ENCODE measurements at regions not wholly inside any gene's neighbourhood (a gene's known extent, or its start where the extent isn't known, plus 50 kb on each side); places are given as distances from the start of the nearest gene placed in this dataset.
"Not testable (repeated sequence)": the region's sequence is repeated elsewhere in the genome, so short reads cannot be mapped to it uniquely, and the experiment has no call there.

DNA sequence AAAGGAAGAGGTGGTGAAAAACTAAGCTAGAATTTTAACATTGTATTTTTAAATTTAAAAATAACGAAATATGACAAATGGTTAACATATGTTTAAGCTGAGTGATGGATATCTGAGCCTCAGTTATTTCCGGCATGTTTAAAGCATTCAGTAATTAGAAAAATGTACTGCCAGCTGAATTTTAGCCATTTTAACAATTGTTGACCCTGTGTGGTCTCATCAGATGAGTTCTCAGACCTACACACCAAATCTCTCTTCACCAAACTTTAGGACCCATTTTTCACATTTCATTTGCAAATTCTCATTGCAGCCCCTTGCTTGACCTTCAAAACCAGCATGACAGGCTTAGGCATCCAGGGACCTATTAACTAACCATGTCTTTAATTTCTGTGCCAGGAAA lies 91.5 kb upstream of the RGPD4 start:
- Mint-ChIP-seq H3K9me3 (peaks cover 0 to 9% (median 0%) of the 10 kb centered on the region in 7 donors), H3K4me1 (no peaks in the 10 kb centered on the region), H3K27me3 (peaks cover 0 to 4% (median 0%) of the 10 kb centered on the region in 3 donors), H3K27ac (no peak overlapping the region), H3K4me3 (no peak overlapping the region), H3K36me3 (no peaks in the 10 kb centered on the region)
- ATAC-seq (ENCODE audit: low read depth in 2 of 2) (no peak), DNase-seq (no peak)

DNA sequence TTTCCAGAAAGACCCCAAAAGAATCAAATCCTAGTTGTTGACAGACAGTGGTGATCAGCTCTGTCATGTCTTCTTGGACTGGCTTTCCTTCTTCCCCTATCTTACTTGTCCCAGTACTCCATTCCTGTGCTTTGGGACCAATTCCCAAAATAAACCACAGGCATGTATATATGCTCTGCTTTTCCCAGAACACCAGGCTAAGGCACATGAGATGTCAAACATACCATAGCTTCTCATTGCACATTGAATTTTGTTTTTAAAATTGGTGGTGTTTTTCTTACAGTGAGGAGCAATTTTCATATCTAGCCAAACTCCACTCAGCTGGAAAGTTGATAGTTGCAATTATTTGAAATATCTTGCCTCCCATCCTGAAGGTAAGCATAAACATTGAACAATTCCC lies 88.9 kb upstream of the RGPD4 start:
- DNase-seq, result no peak
- H3K36me3 Mint-ChIP-seq, result no peaks in the 10 kb centered on the region
- H3K4me3 Mint-ChIP-seq, result no peak overlapping the region
- H3K4me1 Mint-ChIP-seq, result no peaks in the 10 kb centered on the region
- H3K27ac Mint-ChIP-seq, result no peak overlapping the region
- H3K27me3 Mint-ChIP-seq, result peaks cover 0 to 4% (median 0%) of the 10 kb centered on the region in 3 donors
- peaks cover 0 to 9% (median 2%) of the 10 kb centered on the region in 7 donors for H3K9me3 Mint-ChIP-seq
- ATAC-seq (ENCODE audit: low read depth in 2 of 2), result no peak

DNA sequence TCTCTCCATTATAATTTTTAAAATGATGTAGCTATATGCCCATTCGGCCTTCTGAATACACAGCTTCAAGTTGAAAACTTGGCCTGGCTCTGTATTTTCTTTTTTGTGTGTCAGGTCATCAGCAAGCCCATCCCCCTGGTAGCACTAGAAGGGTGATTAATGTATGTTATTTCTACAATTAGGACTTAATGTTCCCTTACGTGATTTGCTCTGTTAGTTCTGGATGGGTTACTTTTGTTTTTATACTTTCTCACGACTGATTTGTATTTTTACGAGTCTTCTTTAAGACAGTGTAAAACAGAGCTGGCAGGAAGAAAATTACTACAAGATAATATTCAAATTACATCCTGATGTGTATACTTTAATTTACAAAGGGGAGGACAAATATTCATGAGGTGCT lies 88.4 kb upstream of the RGPD4 start:
- H3K4me3 Mint-ChIP-seq, result no peak overlapping the region

DNA sequence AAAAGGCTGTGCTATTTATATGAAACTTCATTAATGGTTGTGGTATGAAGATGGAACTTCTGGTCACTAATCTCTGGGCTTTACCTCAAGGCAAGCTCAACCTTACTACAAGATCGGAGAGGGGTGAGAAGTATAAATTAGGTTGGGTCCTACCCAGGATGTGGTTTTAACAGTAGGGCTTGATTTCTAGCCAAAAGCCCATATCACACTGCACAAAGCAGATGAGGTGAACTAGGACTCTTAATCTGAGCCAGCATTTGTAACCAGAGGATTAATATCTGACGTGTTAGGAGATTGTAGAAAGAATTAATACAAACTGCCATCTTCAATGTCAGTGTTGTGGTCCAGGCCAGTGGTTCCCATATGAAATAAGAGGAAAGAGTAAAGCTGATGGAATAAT lies 86.4 kb upstream of the RGPD4 start:
- Mint-ChIP-seq H3K36me3 (no peaks in the 10 kb centered on the region), H3K4me1 (no peaks in the 10 kb centered on the region), H3K4me3 (no peak overlapping the region), H3K27me3 (peaks cover 0 to 4% (median 0%) of the 10 kb centered on the region in 3 donors), H3K9me3 (peaks cover 0 to 7% (median 2%) of the 10 kb centered on the region in 7 donors), H3K27ac (no peak overlapping the region)
- ATAC-seq (ENCODE audit: low read depth in 2 of 2) (no peak), DNase-seq (no peak)

More for the DNA sequence above, 88.4 kb upstream of the RGPD4 start:
- Mint-ChIP-seq H3K27ac (no peak overlapping the region), H3K4me1 (no peaks in the 10 kb centered on the region), H3K9me3 (peaks cover 0 to 9% (median 2%) of the 10 kb centered on the region in 7 donors), H3K27me3 (peaks cover 0 to 4% (median 0%) of the 10 kb centered on the region in 3 donors), H3K36me3 (no peaks in the 10 kb centered on the region)
- ATAC-seq (ENCODE audit: low read depth in 2 of 2) (no peak), DNase-seq (no peak)

DNA sequence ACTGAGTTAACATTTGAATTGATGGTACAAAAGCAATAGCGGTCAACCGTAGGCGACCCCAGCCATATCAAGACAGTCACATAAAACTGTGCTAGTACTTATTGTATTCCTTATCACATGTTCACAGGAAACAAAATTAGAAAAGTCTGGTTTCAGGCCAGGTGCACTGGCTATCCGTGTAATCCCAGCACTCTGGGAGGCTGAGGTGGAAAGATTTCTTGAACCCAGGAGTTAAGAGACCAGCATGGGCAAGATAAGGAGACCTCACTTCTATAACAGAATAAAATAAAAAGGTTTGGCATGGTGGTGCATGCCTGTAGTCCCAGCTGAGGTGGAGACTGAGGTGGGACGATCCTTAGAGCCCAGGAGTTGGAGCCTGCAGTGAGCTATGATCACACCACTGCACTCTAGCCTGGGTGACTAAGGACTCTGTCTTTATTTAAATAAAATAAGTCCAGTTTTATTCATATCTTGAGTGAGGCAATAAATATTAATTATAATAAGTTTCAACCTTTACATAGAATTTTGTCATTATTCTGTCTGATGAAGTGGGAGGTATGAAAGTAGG lies 84.1 kb upstream of the RGPD4 start:
- DNase-seq (no peak), ATAC-seq (ENCODE audit: low read depth in 2 of 2) (no peak)
- no peaks in the 10 kb centered on the region for H3K36me3 Mint-ChIP-seq
- no peak overlapping the region for H3K27ac Mint-ChIP-seq
- H3K4me3 Mint-ChIP-seq, result no peak overlapping the region
- H3K9me3 Mint-ChIP-seq, result peaks cover 0 to 6% (median 4%) of the 10 kb centered on the region in 7 donors
- H3K27me3 Mint-ChIP-seq, result peaks cover 0 to 4% (median 0%) of the 10 kb centered on the region in 3 donors
- H3K4me1 Mint-ChIP-seq, result no peaks in the 10 kb centered on the region

DNA sequence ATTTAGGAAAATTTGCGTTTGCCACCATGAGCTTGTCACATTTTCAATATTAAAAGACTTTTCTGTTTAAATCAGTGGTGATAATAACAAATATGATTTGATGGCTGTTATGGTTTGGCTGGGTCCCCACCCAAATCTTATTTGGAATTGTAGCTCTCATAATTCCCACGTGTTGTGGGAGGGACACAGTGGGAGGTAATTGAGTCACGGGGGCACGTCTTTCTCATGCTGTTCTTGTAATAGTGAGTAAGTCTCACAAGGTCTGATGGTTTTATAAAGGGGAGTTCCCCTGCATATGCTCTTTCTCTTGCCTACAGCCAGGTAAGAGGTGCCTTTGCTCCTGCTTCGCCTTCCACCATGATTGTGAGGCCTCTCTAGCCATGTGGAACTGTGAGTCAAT lies 83.4 kb upstream of the RGPD4 start:
- Mint-ChIP-seq H3K27ac (no peak overlapping the region), H3K9me3 (peaks cover 0 to 10% (median 5%) of the 10 kb centered on the region in 7 donors), H3K27me3 (peaks cover 0 to 4% (median 0%) of the 10 kb centered on the region in 3 donors), H3K4me1 (no peaks in the 10 kb centered on the region), H3K36me3 (no peaks in the 10 kb centered on the region), H3K4me3 (no peak overlapping the region)
- ATAC-seq (ENCODE audit: low read depth in 2 of 2) (no peak), DNase-seq (no peak)

DNA sequence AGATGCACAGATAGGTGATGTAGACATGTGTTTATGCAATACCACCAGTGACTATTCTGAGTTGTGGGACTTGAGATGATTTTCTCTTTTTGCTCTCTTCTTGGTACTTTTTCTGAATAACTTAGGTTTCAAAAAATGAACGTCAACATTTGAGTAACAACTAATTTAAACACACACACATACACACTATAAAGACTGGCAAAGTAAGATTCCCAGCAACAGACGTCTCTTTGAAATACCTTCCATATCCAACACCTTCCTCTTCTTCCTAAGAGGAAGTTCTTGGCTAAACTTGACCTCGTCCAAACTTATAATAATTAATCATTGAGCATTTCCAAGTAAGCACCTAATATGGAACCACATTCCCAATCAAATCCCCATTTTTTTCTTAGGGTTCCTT lies 81.6 kb upstream of the RGPD4 start:
- ATAC-seq (ENCODE audit: low read depth in 2 of 2) (no peak), DNase-seq (no peak)
- no peaks in the 10 kb centered on the region for H3K36me3 Mint-ChIP-seq
- no peaks in the 10 kb centered on the region for H3K4me1 Mint-ChIP-seq
- H3K27me3 Mint-ChIP-seq, result no peaks in the 10 kb centered on the region
- peaks cover 0 to 10% (median 4%) of the 10 kb centered on the region in 7 donors for H3K9me3 Mint-ChIP-seq
- H3K27ac Mint-ChIP-seq, result no peak overlapping the region
- H3K4me3 Mint-ChIP-seq, result no peak overlapping the region

DNA sequence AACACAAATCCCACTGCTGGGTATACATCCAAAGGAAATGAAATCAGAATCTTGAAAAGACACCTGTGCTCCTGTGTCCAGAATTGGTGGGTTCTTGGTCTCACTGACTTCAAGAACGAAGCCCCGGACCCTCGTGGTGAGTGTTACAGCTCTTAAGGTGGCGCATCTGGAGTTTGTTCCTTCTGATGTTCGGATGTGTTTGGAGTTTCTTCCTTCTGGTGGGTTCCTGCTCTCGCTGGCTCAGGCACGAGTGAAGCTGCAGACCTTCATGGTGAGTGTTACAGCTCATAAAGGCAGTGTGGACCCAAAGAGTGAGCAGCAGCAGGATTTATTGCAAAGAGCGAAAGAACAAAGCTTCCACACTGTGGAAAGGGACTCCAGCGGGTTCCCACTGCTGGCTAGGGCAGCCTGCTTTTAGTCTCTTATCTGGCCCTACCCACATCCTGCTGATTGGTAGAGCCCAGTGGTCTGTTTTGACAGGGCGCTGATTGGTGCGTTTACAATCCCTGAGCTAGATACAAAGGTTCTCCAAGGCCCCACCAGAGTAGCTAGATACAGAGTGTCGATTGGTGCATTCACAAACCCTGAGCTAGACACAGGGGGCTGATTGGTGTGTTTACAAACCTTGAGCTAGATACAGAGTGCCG lies 80.0 kb upstream of the RGPD4 start:
- H3K36me3 Mint-ChIP-seq; H3K27me3 Mint-ChIP-seq; H3K4me3 Mint-ChIP-seq; DNase-seq; H3K4me1 Mint-ChIP-seq; ATAC-seq (ENCODE audit: low read depth in 2 of 2): not testable (repeated sequence)
- Mint-ChIP-seq H3K9me3 (peaks cover 0 to 10% (median 4%) of the 10 kb centered on the region in 7 donors), H3K27ac (peak overlapping the region in 1 of 6 donors; percentile 34)

DNA sequence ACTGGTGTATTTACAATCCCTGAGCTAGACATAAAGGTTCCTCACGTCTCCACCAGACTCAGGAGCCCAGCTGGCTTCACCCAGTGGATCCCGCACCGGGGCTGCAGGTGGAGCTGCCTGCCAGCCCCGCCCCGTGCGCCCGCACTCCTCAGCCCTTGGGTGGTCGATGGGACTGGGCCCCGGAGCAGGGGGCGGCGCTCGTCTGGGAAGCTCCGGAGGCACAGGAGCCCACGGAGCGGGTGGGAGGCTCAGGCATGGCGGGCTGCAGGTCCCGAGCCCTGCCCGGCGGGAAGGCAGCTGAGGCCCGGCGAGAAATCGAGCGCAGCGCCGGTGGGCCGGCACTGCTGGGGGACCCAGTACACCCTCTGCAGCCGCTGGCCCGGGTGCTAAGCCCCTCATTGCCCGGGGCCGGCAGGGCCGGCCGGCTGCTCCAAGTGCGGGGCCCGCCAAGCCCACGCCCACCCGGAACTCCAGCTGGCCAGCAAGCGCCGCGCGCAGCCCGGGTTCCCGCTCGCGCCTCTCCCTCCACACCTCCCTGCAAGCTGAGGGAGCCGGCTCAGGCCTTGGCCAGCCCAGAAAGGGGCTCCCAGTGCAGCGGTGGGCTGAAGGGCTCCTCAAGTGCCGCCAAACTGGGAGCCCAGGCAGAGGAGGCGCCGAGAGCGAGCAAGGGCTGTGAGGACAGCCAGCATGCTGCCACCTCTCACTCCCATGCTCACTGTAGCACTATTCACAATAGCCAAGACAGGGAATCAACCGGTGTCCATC lies 79.3 kb upstream of the RGPD4 start:
- ATAC-seq (ENCODE audit: low read depth in 2 of 2); H3K27ac Mint-ChIP-seq; H3K27me3 Mint-ChIP-seq; DNase-seq; H3K4me1 Mint-ChIP-seq; H3K36me3 Mint-ChIP-seq; H3K4me3 Mint-ChIP-seq: not testable (repeated sequence)
- H3K9me3 Mint-ChIP-seq, result peaks cover 0 to 10% (median 7%) of the 10 kb centered on the region in 7 donors

DNA sequence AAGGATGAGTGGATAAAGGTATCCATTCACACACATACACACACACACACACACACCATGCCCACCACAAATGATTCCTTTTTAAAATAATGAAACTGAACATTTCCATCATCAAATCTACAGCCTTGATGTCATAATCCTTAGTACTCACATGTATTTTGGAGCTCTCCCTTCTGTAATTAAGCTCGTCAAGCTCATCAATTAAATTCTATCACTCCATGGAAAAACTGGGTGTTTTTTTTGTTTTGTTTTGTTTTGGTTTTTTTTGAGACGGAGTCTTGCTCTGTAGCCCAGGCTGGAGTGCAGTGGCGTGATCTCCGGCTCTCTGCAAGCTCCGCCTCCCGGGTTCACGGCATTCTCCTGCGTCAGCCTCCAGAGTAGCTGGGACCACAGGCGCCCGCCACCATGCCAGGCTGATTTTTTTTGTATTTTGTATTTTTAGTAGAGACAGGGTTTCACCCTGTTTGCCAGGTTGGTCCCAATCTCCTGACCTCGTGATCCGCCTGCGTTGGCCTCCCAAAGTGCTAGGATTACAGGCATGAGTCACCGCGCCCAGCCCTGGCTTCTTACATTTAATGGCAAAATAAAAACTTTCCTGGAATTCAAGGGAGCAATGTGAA lies 78.6 kb upstream of the RGPD4 start:
- Mint-ChIP-seq H3K36me3 (no peaks in the 10 kb centered on the region), H3K9me3 (peaks cover 0 to 11% (median 7%) of the 10 kb centered on the region in 7 donors), H3K27me3 (no peaks in the 10 kb centered on the region), H3K27ac (no peak overlapping the region), H3K4me1 (no peaks in the 10 kb centered on the region), H3K4me3 (no peak overlapping the region)
- DNase-seq (no peak), ATAC-seq (ENCODE audit: low read depth in 2 of 2) (no peak)

DNA sequence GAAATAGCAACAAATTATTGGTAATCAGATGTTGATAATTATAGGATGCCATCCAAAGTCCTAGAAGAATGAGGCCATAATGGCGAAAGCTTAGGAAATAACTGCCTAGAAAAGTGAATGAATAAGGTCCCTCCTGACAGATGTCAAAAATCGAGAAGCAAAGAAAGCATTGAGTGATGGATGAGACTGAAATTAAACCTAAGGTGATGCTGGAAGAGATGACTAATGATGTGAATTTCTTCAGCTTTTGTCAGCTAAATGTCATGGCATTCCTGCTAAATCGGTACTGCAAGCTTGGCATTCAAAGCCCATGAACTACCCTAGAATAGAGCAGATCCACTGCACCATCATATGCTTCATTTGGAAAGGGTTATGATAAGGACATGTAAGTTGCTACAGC lies 74.8 kb upstream of the RGPD4 start:
- no peak overlapping the region for H3K4me3 Mint-ChIP-seq
- no peaks in the 10 kb centered on the region for H3K36me3 Mint-ChIP-seq
- DNase-seq, result no peak
- no peaks in the 10 kb centered on the region for H3K4me1 Mint-ChIP-seq
- no peak overlapping the region for H3K27ac Mint-ChIP-seq
- peaks cover 0 to 13% (median 4%) of the 10 kb centered on the region in 7 donors for H3K9me3 Mint-ChIP-seq
- no peak for ATAC-seq (ENCODE audit: low read depth in 2 of 2)
- H3K27me3 Mint-ChIP-seq, result no peaks in the 10 kb centered on the region

DNA sequence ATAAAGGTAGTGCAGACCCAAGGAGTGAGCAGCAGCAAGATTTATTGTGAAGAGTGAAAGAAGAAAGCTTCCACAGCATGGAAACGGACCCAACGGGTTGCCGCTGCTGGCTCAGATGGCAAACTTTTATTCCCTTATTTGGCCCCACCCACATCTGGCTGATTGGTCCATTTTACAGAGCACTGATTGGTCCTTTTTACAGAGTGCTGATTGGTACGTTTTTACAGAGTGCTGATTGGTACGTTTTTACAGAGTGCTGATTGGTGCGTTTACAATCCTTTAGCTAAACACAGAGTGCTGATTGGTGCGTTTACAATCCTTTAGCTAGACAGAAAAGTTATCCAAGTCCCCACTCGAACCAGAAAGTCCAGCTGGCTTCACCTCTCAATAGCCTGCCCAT lies 72.9 kb upstream of the RGPD4 start:
- not testable (repeated sequence) for H3K36me3 Mint-ChIP-seq; H3K27ac Mint-ChIP-seq; ATAC-seq (ENCODE audit: low read depth in 2 of 2); DNase-seq; H3K4me3 Mint-ChIP-seq; H3K4me1 Mint-ChIP-seq; H3K27me3 Mint-ChIP-seq
- H3K9me3 Mint-ChIP-seq, result peaks cover 2 to 16% (median 7%) of the 10 kb centered on the region in 7 donors

DNA sequence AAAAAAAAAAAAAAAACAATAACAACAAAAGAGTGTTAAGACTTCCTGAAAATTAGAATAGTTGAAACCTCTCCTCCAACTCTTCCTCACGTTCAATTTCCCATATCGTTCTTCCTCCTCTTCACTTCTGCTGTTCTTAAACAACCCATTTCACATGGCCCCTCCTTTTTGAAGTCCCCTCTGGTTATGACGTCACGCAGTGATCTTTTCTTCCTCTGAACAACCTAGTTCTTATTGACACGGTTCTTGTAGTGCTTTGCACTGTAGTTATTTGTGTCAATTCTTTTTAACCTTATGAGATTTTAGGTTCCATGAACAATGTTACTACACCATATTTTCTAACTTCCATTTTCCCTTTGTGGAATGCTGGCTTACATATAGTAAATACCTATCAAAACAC lies 69.5 kb upstream of the RGPD4 start:
- ATAC-seq (ENCODE audit: low read depth in 2 of 2) (no peak), DNase-seq (no peak)
- Mint-ChIP-seq H3K27ac (no peak overlapping the region), H3K27me3 (no peaks in the 10 kb centered on the region), H3K4me3 (no peak overlapping the region), H3K9me3 (peaks cover 4 to 13% (median 4%) of the 10 kb centered on the region in 7 donors), H3K4me1 (no peaks in the 10 kb centered on the region), H3K36me3 (no peaks in the 10 kb centered on the region)
